ENCODE measurements at regions not wholly inside any gene's neighbourhood (a gene's known extent, or its start where the extent isn't known, plus 50 kb on each side); places are given as distances from the start of the nearest gene placed in this dataset.

DNA sequence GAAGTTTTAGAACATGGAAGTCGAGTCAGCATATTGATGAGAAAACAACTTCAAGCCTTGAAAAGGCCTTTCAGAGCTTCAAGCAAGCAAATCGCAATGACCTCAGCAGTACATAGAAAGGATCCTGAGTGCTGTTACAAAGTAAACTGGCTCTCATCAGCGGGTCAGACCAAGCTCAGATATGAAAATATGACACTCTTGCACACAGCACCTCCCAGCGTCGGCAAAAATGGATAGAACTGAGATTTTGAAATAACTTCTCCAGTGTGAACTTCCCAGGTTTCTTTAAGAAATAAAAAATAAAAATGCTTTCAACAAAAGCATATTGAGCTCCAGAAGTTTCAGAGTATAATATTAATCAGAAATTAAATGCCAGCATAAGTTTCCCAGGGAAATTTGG lies 296.9 kb downstream of the FBXO15 start:
- ATAC-seq = no peak

- no peak for ATAC-seq
Observed at GRCh38 chr18:73848656-73849055, 299.0 kb downstream of the FBXO15 start.

DNA sequence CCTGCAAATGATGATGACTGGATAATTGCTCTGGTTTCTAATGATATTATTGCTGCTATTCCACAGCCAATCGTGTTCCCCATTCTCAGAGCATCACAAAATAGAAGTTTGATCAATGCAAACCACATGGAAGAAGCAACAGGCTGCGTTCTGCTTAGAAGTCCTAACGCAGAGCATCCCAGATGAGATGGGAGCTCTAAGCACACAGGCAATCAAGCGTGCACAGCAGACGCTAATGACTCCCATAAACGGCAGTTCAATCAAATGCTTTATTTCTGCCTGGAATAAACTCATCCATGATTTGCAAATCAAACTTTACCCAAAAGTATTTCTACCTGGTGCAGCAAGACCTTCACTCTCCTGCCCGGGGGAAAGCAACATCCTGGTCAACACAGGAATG lies 304.2 kb downstream of the FBXO15 start:
- ATAC-seq = no peak

DNA sequence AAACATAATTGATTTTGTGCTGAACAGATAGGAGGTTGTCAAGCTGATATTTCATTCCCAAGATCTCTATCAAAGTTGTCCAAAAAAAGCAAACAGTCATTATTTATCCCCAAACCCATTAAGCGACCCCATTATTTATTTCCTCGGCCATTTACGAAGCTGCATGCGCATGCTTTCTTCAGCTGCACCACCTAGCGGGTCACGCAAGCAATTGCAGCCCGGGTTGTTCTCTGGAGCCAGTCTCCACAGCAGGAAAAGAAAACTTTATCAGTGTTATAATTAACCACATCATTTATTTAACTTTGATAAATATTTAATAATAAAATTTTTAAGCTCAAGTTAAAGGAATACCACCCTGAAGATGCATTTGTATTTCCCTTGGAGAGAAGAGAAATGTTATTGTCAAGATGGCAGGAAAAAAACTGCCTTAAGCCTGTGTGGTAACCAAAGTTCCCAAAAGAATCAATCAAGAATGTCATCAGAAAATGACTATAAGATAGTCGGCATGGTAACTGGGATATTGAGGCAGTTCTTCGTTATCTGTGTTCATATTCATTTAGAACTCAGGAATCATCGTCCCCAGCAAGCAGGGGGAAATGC lies 304.7 kb downstream of the FBXO15 start:
- no peak for ATAC-seq

- no peak for ATAC-seq
Observed at GRCh38 chr18:73841661-73842060, 306.0 kb downstream of the FBXO15 start.

DNA sequence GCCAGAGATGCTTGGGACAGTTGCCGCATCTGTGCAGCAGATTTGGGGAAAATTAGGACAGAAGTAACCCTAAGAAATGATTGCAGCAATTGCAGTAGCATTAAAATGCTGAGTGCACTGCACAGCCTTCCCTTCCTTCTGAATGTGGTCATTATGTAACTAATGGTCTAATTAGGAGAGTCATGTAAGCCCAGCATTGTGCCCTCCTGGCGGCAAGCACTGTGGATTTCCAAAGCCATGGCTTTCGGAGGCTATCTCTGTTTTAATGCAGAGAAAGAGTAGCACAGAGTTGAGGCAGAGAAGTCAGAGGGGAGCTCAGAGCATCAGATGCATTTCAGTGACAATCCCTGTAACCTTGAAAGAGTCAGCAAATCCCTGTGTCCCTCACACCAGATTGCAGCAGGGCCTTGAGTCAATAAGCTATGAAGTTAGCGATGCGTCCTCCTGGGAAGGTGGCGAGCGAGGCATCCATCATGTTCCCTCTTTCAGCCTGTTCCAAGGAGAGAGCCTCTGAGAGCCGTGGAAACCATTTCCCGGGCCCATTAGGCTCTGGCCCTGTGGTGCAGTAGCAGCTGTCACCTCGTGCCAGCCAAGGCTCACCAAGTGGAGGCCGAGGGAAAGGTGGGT lies 307.2 kb downstream of the FBXO15 start:
- ATAC-seq = no peak

DNA sequence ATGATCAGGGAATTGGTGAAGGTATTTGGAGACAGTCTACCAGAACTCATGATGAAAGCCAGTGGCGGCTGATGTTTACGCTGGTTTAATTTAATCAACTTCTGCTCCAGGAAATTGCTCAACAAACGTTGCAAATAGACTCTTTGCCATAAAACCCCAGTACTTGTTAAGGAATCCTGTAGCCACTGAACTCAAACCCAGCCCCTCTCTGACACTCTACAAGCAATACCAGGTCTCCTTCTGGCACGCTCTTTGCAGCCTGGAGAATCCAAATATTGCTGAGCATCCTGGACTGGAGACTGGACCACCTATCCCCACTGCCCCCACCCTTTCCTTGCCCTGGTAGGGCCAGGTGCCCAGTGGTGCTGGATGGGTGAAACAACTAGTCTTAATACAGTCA lies 308.2 kb downstream of the FBXO15 start:
- ATAC-seq = no peak

DNA sequence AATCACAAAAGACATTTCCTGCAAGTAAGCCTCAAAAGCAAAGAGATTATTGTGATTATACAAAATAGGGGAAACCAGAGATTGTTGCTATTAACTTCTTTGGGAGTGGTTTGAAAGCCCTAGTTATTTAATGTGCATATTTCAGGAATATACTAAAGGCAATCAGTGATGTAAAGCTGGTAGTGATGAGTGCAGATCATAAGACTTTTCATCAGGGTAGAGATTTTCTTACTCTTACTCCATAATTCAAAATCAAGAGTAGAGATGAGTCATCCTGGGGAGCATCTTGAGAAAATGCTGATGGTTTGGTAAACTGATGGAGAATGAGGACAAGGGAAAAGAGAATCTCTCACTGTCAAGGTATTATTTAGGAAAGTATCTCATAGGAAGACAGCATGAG lies 309.5 kb downstream of the FBXO15 start:
- ATAC-seq = no peak

GRCh38 chr18:73835656-73836364 lies 311.8 kb downstream of the FBXO15 start:
- ATAC-seq = no peak

DNA sequence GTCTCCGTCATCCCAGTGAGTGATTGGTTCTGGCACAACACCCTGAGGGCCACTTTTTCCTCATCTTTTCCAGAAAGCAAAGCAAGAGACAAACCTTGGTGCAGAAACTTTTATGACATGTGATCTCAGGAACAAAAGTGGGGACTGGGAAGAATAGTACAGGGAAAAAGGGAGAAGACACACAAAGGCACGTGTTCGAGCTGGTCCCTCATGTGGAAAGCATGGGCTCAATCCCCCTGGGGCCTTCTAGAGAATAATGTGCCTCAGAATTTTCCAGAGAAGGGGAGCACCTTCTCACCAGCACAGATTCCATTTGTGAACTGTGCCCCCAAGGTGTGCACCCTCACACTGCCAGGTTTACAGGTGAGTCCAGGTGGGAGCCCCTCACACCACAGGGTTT lies 312.6 kb downstream of the FBXO15 start:
- ATAC-seq = no peak

DNA sequence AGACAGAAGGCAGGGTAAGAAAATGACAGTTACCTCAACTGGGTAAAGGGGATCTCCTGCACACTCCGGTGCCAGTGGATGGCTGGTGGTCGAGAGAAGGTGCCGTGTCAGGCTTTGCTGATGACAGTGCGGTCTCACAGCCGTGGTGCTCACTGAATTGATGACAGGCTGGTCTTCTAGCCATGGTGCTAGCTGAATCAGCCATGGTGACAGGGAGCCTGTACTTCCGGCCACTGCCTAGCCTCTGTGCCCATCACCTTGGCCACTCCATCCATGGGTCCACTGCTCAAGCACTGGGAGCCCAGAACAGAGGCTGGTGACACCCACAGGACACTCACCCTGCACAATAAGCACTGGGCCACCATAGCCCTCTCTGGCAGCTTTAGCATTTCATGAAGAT lies 315.9 kb downstream of the FBXO15 start:
- ATAC-seq = no peak

DNA sequence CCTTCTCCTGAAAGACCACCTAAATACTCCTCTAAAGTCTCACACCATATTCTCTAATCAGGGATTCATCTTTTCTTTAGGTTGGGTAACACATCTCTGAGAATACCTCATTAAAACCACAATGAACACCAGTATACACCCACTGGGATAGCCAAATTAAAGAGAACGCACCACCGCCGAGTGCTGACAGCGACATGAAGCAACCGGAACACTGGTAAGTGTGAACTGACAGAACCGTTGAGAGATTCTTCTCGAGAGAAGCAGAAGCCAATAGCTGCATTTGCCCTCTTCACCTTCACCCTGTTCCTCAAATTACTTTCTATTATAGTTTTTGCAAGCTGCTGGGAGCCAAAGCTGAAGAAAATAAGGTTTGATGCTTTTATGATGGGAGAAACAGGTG lies 318.5 kb downstream of the FBXO15 start:
- ATAC-seq = no peak

DNA sequence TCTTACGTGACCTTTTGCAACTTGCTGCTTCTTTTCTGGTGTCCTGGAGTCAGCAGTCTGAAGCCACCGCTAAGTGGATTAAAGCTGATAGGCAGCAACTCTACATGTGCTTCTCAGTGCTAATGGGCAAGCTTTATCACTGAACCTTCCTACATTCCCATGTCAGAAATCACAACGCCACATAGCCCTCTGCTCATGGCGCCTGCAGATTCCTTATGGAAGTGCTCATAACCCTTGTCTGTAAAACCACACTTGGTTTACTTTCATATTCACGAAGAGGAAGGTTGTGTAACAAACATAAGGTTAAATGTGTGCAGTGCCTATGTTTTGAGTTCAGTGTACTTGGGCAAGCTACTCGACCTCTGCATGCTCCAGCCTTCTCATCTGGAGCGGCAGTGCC lies 319.8 kb downstream of the FBXO15 start:
- ATAC-seq = no peak

DNA sequence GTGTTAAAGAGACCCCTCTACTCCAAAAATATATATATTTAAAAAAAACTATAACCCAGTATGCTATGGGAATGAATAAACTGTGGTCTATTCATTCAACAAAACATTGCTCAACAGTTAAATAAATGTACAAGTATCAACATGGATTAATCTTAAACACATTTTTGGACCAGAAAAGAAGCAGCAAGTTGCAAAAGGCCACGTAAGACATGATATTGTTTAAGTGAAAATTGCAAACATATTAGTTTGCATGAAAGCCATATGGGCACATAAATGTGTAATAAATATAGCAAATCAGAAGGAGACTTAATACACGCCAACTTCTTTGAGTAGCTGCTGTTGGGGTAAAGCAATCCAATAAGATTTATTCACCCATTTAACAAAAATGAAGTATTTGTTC lies 321.5 kb downstream of the FBXO15 start:
- ATAC-seq = no peak

DNA sequence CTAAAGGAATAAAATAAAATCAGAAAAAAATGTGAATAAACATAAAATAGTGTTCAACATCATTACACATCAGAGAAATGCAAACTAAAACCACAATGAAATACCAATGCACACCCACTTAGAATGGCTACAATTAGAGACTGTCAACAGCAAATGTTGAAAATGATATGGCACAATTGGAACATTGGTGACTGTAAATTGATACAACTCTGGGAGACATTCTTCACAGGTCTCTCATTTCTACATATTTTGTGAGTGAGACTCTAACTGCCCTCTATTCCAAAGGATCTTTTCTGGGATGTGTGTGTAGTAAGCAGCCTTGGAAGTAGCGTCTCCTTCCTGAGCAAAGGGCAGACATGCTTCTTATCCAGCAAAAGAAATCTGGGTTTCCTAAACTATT lies 323.0 kb downstream of the FBXO15 start:
- no peak for ATAC-seq

DNA sequence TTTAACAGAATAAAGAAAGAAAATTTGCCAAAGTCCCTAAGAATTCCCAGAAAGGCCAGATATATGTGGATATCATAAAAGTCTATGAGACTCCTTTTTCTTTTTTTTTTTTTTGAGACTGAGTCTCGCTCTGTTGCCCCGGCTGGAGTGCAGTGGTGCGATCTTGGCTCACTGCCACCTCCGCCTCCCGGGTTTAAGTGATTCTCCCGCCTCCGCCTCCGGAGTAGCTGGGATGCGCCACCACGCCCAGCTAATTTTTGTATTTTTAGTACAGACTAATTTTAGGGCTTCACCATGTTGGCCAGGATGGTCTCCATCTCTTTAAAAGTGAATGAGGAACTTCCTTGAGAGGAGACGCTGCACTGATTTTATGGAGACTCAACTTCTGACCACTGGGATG lies 335.2 kb downstream of the FBXO15 start:
- no peak for ATAC-seq

GRCh38 chr18:73807551-73808192 lies 340.0 kb downstream of the FBXO15 start:
- no peak for ATAC-seq

DNA sequence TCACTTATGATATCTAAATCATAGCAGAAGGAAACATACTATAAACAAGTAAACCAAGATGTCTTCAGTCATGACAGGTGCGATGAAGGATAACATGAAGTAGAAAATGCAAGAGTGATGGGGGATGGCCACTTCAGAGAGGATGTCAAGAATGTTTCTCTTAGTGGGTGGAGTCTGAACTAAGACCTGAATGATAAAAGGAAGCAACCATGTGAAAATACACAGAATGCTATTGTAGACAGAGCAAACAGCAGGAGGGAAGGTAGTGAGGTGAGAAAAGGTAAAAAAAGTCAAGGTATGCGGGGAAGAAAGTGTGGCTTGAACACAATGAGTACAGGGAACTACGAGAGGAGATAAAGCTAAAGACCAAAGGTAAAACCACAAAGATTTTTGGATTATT lies 341.6 kb downstream of the FBXO15 start:
- no peak for ATAC-seq

GRCh38 chr18:73797419-73797818 lies 350.2 kb downstream of the FBXO15 start:
- ATAC-seq = no peak

DNA sequence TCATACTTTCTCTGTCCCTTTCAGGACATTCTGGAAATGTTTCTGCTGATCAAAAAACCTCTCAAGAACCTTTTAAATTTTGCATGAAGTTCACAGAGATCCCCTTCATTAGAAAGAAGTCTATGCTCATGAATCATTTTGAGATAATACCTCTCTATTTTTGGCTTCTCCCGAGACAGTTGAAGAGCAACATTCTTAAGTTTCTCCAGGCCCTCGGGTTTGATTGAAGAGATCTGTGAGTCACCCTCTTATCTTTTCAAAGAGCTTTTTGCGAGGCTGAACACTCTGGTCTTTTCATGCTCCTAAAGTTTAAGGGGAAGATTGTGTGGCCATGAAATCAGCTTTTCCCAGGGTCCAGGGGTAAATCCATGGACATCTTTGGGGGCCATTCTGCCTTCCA lies 354.2 kb downstream of the FBXO15 start:
- no peak for ATAC-seq

GRCh38 chr18:73791081-73791480 lies 356.6 kb downstream of the FBXO15 start:
- no peak for ATAC-seq

DNA sequence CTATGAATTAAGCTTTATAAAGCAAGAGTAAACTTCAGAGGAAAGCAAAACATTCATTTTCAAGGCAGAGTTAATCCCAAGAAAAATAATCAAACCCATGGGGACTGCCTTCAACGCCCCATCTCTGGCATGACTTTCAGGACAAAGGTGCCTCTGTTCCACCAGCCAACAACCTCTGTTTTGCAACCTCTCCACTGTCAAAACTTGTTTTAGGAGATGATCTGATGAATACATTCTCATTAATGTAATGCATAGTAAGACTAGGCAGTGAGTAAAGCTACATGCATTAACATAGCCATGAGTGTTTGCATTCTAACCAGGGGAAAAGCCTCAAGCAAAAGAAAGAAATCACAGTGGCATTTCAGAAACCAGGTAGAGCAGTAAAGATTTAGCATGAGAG lies 357.0 kb downstream of the FBXO15 start:
- ATAC-seq = peak; percentile 65

GRCh38 chr18:73787316-73787715 lies 360.3 kb downstream of the FBXO15 start:
- ATAC-seq = no peak

DNA sequence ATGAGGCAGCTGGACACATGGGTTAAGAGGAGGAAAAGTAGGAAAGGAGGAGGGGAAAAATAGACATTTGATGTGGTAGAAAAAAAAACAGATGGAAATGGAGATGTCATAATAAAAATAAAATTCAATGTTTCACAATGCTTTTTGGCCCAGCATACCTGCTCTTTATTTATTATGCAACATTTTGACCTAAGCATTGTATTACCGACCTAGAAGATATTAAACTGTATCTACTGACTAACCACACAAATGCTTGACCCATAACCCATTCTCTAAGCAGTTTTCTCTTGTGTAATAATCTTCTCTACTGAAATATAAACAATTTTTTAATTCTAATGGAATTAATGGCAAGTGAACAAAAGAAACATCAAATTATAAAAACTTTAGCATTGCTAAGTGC lies 362.3 kb downstream of the FBXO15 start:
- ATAC-seq = no peak
